ENCODE measurements at regions not wholly inside any gene's neighbourhood (a gene's known extent, or its start where the extent isn't known, plus 50 kb on each side); places are given as distances from the start of the nearest gene placed in this dataset.

DNA sequence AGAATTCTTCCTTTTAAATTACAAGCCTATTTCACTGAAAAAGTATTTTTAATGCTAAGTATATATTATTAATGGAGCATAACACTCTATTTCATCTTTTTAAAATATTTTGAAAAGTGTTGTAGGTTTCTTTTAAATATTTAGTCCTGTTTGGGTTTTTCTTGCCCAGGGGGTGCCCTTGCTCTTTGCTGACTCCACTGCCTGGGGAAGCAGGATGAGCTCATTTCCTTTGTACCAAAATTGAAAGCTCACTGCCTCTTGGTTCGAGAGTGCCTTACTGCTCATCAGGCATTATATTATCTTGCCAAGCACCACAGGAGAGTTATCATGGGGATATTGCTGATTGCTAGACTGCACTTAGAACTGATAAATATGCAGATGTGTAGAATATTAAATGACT, 819.2 kb downstream of the PCDH18 start:
- no peak for TF ChIP-seq POLR2A (IDR thresholded peaks at IDR 0.05; ENCODE audit: low read length)
- TF ChIP-seq GATA1 (IDR thresholded peaks at IDR 0.05; ENCODE audit: low read depth, low read length), result no peak

Data from erythroblast (primary cell).